Activated naive CD4-positive, alpha-beta T cell treated with Interleukin-2 at 50 U/mL for 16 hours (primary cell): ENCODE measurements at regions not wholly inside any gene's neighbourhood (a gene's known extent, or its start where the extent isn't known, plus 50 kb on each side); places are given as distances from the start of the nearest gene placed in this dataset.
"Not testable (repeated sequence)": the region's sequence is repeated elsewhere in the genome, so short reads cannot be mapped to it uniquely, and the experiment has no call there.

Source experiments
- DNase-seq: peaks from one replicate; pipeline ENCODE4 v3.0.0-alpha.2; 2020

GRCh38 chr3:124651416-124651815, 78.8 kb upstream of the UMPS start:
- not testable (repeated sequence) for DNase-seq

GRCh38 chr3:124652009-124652408, 78.2 kb upstream of the UMPS start:
- no peak for DNase-seq

- DNase-seq, result no peak
Observed at GRCh38 chr3:124653071-124653796, 77.0 kb upstream of the UMPS start.

GRCh38 chr3:124653797-124654469, 76.3 kb upstream of the UMPS start:
- no peak for DNase-seq

GRCh38 chr3:124654470-124654845, 75.8 kb upstream of the UMPS start:
- no peak for DNase-seq

- DNase-seq, result no peak
Observed at GRCh38 chr3:124656531-124656930, 73.7 kb upstream of the UMPS start.

- no peak for DNase-seq
Observed at GRCh38 chr3:124657138-124657537, 73.1 kb upstream of the UMPS start.

- no peak for DNase-seq
Observed at GRCh38 chr3:124658270-124658669, 72.0 kb upstream of the UMPS start.

- DNase-seq, result no peak
Observed at GRCh38 chr3:124659175-124659574, 71.1 kb upstream of the UMPS start.

GRCh38 chr3:124660599-124660998, 69.7 kb upstream of the UMPS start:
- DNase-seq, result no peak

GRCh38 chr3:124663690-124664089, 66.6 kb upstream of the UMPS start:
- no peak for DNase-seq

- no peak for DNase-seq
Observed at GRCh38 chr3:124664804-124665203, 65.4 kb upstream of the UMPS start.

- no peak for DNase-seq
Observed at GRCh38 chr3:124666067-124666466, 64.2 kb upstream of the UMPS start.

- DNase-seq, result no peak
Observed at GRCh38 chr3:124669470-124669869, 60.8 kb upstream of the UMPS start.

- no peak for DNase-seq
Observed at GRCh38 chr3:124671106-124671505, 59.1 kb upstream of the UMPS start.

- no peak for DNase-seq
Observed at GRCh38 chr3:124674336-124674735, 55.9 kb upstream of the UMPS start.

GRCh38 chr3:124676236-124676635, 54.0 kb upstream of the UMPS start:
- no peak for DNase-seq

- DNase-seq, result no peak
Observed at GRCh38 chr3:124679048-124679638, 51.1 kb upstream of the UMPS start.
